Frontal cortex (tissue), 3 donors: ENCODE measurements at regions not wholly inside any gene's neighbourhood (a gene's known extent, or its start where the extent isn't known, plus 50 kb on each side); places are given as distances from the start of the nearest gene placed in this dataset.
"Not testable (repeated sequence)": the region's sequence is repeated elsewhere in the genome, so short reads cannot be mapped to it uniquely, and the experiment has no call there.

Experiments
- DNase-seq, 2 donors: peaks; one replicate each; pipeline ENCODE4 v3.0.0; 2012; ENCODE audit warnings: low spot score in 2 of 2
- FAIRE-seq: peaks from 2 replicates; lab custom pipeline; 2012; peaks lifted over from hg19 to GRCh38; lab: Jason Lieb, UNC
- donor health status: control.
- donor health status: control.
- donor health status: control.

DNA sequence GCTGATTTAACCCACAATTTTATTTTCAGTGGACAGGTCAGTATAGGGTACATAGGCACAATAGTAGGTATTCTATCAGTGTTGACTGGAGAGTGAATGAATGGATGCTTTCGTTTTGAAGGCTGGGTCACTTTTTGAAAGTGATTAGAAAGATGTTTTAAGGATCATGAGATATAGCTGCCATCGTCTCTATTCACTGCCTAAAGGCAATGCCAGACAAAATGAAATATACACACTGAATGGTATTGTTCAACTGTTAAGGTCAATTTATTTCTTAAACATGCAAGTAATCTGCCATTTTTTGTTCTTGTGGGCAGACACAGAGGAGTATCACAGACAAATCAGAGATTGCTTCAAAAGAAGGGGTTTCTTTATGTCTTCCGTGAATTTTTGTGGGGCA, 395.3 kb downstream of the VGLL3 start:
- no peak for DNase-seq

DNA sequence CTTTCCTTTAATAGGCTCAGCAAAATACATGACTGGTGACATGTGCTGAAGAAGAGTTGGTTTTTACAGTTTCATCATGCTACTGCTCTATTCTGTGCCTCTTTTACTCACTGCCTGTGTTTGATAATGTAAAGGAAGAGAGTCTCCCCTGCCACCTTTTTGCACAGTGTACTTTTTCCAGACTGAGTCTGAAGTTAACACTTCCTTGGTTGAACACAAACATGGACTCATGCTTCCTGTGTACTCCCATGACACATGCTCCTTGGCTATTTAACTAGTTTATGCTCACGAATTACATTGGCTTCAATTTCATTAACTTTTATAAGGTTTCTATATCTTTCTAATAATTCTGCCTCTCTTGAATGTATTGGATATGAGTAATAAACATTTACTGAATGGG, 396.1 kb downstream of the VGLL3 start:
- no peak for DNase-seq

More for the DNA sequence above, 395.3 kb downstream of the VGLL3 start:
- no peak for FAIRE-seq

DNA sequence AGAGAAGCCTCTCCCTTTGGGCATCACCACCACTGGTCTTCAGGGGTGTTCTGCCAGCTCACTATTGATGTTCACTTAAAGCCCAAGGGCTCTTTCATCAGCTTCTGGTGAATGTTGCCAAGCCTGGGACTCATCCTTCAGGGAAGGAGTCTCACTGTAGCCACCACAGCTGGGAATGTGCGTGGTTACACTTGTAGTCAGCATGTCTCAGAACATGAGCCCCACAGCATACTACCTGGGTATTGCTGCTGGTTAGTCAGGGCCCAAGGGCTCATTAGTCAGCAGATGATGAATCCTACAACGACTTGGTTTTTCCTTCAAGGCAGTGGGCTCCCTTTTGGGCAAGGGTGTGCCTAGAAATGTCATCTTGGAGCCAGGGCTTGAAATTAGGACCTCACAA, 412.9 kb downstream of the VGLL3 start:
- FAIRE-seq (no peak), DNase-seq (no peak)

More for the DNA sequence above, 396.1 kb downstream of the VGLL3 start:
- FAIRE-seq: no peak

DNA sequence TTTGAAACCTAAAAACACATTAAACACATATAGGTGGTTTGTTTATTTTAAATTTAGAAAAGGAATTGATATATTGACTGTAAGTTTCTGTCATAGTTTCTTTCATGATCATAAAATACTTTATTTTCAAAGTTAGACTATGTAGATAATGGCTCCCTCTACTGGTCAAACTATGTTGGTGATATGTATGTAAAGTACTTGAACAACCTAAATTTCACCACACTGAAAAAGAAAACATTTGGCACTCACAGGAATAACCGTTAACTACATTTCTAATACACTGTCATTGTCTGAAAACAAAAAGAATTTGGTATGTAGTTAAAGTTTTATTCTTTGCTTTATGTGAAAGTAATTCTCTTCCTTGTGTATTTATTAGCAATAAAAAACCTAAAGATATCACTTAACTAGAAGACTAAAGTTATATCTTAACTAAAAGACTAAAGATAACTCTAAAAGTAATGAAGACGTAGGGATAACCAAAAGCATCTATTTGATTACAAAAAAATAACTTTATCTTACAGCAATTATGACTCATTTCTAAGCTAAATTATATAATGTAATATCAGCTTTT, 427.5 kb downstream of the VGLL3 start:
- FAIRE-seq (peak; percentile 94), DNase-seq (peak in 1 of 2 donors; percentile 1)

DNA sequence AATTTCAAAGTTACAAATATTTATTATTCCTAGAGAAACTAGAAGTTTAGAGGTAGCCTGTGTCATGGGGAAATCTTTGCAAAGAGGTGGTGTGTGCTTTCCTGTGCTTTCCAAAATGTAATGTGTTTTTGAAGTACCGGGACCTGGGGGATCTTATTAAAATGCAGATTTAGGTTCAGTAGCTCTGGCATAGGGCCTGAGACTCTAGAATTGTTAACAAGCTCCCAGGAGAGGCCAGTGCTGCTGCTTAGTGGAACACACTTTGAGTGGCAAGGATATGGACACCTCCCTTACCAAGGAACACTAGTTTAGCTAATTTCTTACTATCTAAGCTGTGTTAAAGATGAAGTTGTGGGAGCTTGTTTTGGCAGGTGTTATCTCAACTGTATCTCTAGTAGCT, 428.9 kb downstream of the VGLL3 start:
- FAIRE-seq: no peak
- DNase-seq: no peak

- no peak for FAIRE-seq
- no peak for DNase-seq
Measured at GRCh38 chr3:86561215-86561614, 429.7 kb downstream of the VGLL3 start.

DNA sequence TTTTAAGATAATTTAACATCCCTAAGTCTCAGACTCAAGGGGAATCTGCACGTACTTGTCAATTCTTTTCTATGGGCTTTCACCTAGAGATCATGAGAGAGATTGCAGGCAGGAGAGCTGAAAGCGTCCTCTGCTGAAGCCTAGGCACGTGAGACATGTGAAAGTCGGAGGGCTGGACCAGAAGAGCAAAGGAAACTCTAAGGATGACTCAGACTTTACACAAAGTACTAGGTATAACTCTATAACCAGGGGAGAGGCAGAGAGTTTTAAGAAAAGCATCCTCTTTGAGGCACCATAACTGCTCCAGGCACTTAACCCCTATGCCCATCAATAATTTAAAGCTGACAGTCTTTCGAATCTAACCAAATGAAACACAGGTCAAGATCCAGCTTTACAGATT, 436.6 kb downstream of the VGLL3 start:
- FAIRE-seq: no peak
- DNase-seq: no peak

DNA sequence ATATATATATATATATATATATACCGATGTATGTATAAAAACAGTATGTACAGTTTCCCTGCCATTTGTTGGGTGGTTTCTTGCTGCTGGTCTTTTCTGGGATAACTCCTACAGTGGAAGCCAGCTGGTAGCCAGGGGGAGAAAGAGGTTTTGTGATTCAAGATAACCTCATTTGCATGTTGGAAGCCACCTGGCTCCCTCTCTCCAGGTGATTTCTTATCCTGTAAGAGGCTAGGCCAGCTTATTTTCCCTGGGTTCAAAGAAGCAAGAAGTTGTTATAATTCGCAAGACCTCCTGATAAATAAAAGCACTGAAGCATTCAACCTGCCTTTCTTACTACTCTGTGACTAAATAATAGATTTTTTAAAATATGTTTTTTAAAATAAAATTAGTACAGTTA, 443.3 kb downstream of the VGLL3 start:
- no peak for FAIRE-seq

DNA sequence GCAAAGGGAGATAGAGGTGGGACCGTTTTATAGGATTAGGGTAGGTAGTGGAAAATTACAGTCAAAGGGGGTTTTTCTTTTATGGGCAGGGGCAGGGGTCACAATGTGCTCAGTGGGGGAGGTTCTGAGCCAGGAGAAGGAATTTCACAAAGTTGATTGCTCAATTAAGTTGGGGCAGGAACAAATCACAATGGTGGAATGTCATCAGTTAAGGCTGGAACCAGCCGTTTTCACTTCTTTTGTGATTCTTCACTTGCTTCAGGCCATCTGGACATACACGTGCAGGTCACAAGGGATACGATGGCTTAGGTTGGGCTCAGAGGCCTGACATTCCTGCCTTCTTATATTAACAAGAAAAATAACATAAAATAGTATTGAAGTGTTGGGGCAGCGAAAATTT, 453.8 kb downstream of the VGLL3 start:
- DNase-seq (no peak), FAIRE-seq (no peak)

More for the DNA sequence above, 443.3 kb downstream of the VGLL3 start:
- no peak for DNase-seq

GRCh38 chr3:86519819-86520218, 471.1 kb downstream of the VGLL3 start:
- FAIRE-seq (no peak), DNase-seq (no peak)

DNA sequence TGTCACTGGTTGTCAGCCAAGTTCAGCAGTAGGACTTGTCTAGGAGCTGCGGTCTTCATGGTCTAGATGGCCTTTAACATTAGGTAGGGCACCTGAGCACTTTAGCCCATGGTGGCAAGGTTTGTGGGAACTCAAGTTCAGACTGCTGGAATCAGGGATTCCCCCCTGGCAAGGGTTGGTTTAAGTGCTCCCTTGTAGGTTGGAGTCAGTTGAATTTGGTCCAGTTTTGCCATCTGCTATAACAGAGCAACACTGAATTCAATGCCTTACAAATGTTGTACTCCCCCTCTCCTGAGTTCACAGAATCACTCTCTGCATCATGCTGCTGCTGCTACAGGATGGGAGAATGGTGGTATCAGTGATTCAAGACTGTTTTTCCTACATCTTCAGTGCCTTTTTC, 509.3 kb downstream of the VGLL3 start:
- no peak for DNase-seq
- no peak for FAIRE-seq

GRCh38 chr3:86481031-86481430, 509.9 kb downstream of the VGLL3 start:
- DNase-seq (no peak), FAIRE-seq (no peak)

GRCh38 chr3:86464180-86464579, 526.8 kb downstream of the VGLL3 start:
- DNase-seq: no peak
- FAIRE-seq: peak; percentile 91

- FAIRE-seq: no peak
- no peak for DNase-seq
Measured at GRCh38 chr3:86451749-86452148, 539.2 kb downstream of the VGLL3 start.

- no peak for DNase-seq
- no peak for FAIRE-seq
Measured at GRCh38 chr3:86438544-86438943, 552.4 kb downstream of the VGLL3 start.

- no peak for DNase-seq
- no peak for FAIRE-seq
Measured at GRCh38 chr3:86427343-86427742, 563.6 kb downstream of the VGLL3 start.

DNA sequence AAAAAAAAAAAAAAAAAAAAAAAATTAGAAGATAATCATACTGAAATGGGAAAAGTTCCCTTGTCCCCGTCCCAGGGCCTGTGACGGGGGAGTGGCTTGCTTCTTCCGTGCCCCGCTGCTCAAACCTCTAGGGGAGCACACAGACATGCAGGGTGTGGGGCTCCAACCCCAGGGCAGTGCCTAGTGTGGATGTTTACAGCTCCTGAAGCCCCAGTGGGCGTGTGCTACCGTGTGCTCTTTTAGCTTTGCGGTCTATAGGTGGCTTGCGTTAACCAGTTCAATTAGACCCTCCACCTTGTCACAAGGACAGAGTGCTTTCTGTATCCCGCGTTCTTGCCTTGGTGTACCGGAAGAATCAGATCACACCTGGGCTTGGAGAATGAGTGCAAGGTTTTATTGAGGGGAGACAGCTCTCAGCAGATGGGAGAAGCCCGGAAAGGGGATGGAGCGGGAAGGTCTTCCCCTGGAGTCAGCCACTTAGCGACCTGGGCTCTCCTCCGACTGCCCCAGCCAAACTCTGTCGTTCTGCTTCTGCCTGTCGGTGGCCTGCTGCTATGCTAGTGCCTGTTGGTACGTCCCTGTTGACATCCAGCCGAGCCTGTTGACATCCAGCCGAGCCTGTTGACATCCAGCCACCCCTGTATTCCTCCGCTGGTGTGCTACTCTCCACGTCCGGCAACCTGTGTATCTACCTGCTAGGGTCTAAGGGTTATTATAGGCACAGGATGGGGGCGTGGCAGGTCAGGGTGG, 569.8 kb downstream of the VGLL3 start:
- DNase-seq: no peak
- no peak for FAIRE-seq

- DNase-seq: no peak
- no peak for FAIRE-seq
Measured at GRCh38 chr3:86418861-86419260, 572.1 kb downstream of the VGLL3 start.

DNA sequence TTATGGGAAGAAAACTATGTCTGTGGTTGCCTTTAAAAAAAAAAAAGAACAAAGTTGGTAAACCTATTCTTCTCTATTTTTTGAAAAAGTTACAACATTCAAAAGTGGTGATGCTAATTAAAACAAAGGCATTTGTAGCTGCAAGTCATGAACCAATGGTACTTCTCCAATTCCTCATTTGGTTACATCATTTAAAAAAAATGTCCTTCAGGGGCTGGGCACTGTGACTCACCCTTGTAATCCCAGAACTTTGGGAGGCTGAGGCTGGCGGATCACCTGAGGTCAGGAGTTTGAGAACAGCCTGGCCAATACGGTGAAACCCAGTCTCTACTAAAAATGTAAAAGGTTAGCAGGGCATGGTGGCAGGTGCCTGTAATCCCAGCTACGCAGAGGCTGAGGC, 574.6 kb downstream of the VGLL3 start:
- DNase-seq: no peak
- FAIRE-seq: no peak

- no peak for DNase-seq
- FAIRE-seq: no peak
Measured at GRCh38 chr3:86413645-86414044, 577.3 kb downstream of the VGLL3 start.

GRCh38 chr3:86410587-86410986, 580.4 kb downstream of the VGLL3 start:
- no peak for DNase-seq
- FAIRE-seq: no peak

GRCh38 chr3:86389759-86390158, 601.2 kb downstream of the VGLL3 start:
- not testable (repeated sequence) for FAIRE-seq, DNase-seq
